Panc1 (cell line): ENCODE measurements at regions not wholly inside any gene's neighbourhood (a gene's known extent, or its start where the extent isn't known, plus 50 kb on each side); places are given as distances from the start of the nearest gene placed in this dataset.

ENCODE experiments used
- ATAC-seq: fragments of 200-7000 bp; cut with Tn5 transposase; 2 replicates; pipeline ENCODE4 v1.9.1; 2020; ENCODE audit warnings: mild to moderate bottlenecking, moderate library complexity
- BruUV-seq: library from RNA; stranded (reverse); fragments of 400-500 nt; replicated peaks from 2 replicates; lab custom pipeline; 2021; lab: Mats Ljungman, UMichigan
- CTCF ChIA-PET: fragments of 300-600 bp; sonication (Branson Sonifier 250); formaldehyde crosslinking; loops from one replicate; lab custom pipeline; 2022; ENCODE audit warnings: antibody characterized with exemption; lab: Charles Lee
- POLR2A ChIA-PET: fragments of 300-600 bp; sonication (Branson Sonifier 250); formaldehyde crosslinking; loops from one replicate; lab custom pipeline; 2022; ENCODE audit warnings: antibody characterized with exemption; lab: Charles Lee
- DNase-seq: peaks from one replicate; pipeline ENCODE4 v3.0.0-alpha.2; 2010; ENCODE audit warnings: low read depth, low spot score
- H3K27ac ChIP-seq: 2 replicates; pipeline ENCODE4 v1.5.1; 2011; ENCODE audit warnings: mild to moderate bottlenecking, low read length, inconsistent platforms
- H3K27me3 ChIP-seq: fragments of 200-500 bp; sonication (Bioruptor generic); 2 replicates; pipeline ENCODE4 v1.6.0; 2014; ENCODE audit warnings: low read length, inconsistent platforms; ENCODE audit not compliant: control insufficient read depth, insufficient read depth
- H3K36me3 ChIP-seq: fragments of 200-500 bp; sonication (Bioruptor generic); 2 replicates; pipeline ENCODE4 v1.5.1; 2014; ENCODE audit warnings: inconsistent platforms, mild to moderate bottlenecking, low read length, moderate library complexity; ENCODE audit not compliant: control insufficient read depth, insufficient read depth
- H3K4me1 ChIP-seq: 2 replicates; pipeline ENCODE4 v1.5.1; 2011; ENCODE audit warnings: inconsistent platforms, mild to moderate bottlenecking, low read length, moderate library complexity; ENCODE audit not compliant: control insufficient read depth, insufficient read depth
- H3K4me3 ChIP-seq, 2 experiments: 2 replicates each; pipeline ENCODE4 v1.5.1; 2011 to 2012; ENCODE audit warnings: low read depth in 2 of 2, low read length in 2 of 2, mild to moderate bottlenecking in 2 of 2, inconsistent platforms in 1 of 2, moderate library complexity in 1 of 2
- H3K9me3 ChIP-seq: fragments of 200-500 bp; sonication (Bioruptor generic); 2 replicates; pipeline ENCODE4 v1.5.1; 2014; ENCODE audit warnings: low read depth, mild to moderate bottlenecking, inconsistent platforms, low read length, moderate library complexity; ENCODE audit not compliant: control insufficient read depth, insufficient read depth
- CTCF ChIP-seq: fragments of 450-650 bp; IDR thresholded peaks from 2 replicates; pipeline ENCODE4 v1.5.1; 2017; ENCODE audit warnings: mild to moderate bottlenecking
- POLR2AphosphoS5 ChIP-seq: IDR thresholded peaks from 2 replicates; pipeline ENCODE4 v1.6.1; 2012; ENCODE audit warnings: mild to moderate bottlenecking, low read depth, low read length, moderate library complexity
- REST ChIP-seq, 2 experiments: IDR thresholded peaks; 2 replicates each; pipeline ENCODE4 v1.6.1; 2011 to 2012; ENCODE audit warnings: low read depth in 2 of 2, control low read depth in 1 of 2, low read length in 1 of 2, mild to moderate bottlenecking in 1 of 2, moderate library complexity in 1 of 2; ENCODE audit not compliant: insufficient read depth in 1 of 2
- SIN3A ChIP-seq: IDR thresholded peaks from 2 replicates; pipeline ENCODE4 v1.6.1; 2012; ENCODE audit warnings: low read depth, mild to moderate bottlenecking, low read length, moderate library complexity, borderline replicate concordance; ENCODE audit not compliant: insufficient read depth
- TCF7L2 ChIP-seq: IDR thresholded peaks from 2 replicates; pipeline ENCODE4 v1.6.1; 2011; ENCODE audit warnings: mild to moderate bottlenecking, low read depth, low read length, inconsistent platforms
- in situ Hi-C: cut with HindIII; loops from 2 replicates; pipeline ENCODE4 v1.10.0; 2016; ENCODE audit warnings: low sequenced_read_pairs, low pct_unique_long_range_greater_than_20kb
- intact Hi-C: fragments of 100-400 bp; cut with micrococcal nuclease; formaldehyde crosslinking; loops from one replicate; pipeline ENCODE4 v1.10.0; 2022; ENCODE audit not compliant: unreplicated experiment

- Histone ChIP-seq H3K4me1 (peaks cover 2% of the 10 kb centered on the region; the same call in 1 of the 2 replicates), H3K4me3 (no peak overlapping the region), H3K9me3 (no peaks in the 10 kb centered on the region), H3K27me3 (peaks cover 2% of the 10 kb centered on the region; the same call in 1 of the 2 replicates), H3K27ac (no peak overlapping the region), H3K36me3 (no peaks in the 10 kb centered on the region)
- in situ Hi-C loops, result no loop called here
- TF ChIP-seq TCF7L2 (no peak), SIN3A (no peak), CTCF (no peak), REST (IDR thresholded peaks at IDR 0.05; ENCODE audit: insufficient read depth in 1 of 2, low read depth in 2 of 2, low read length in 1 of 2) (no peak), POLR2AphosphoS5 (no peak)
- DNase-seq, result no peak
- ChIA-PET POLR2A (no interaction called here), CTCF (interaction anchor here (0.6 kb wide), 1 partner anchor 41 kb away, joined by 10 read pairs; no protein-coding TSS in a partner anchor)
- intact Hi-C loops, result no loop called here
- no peak for ATAC-seq
- no TSS peak for BruUV-seq
These were observed 73.5 kb upstream of the RASGRF1 start for GRCh38 chr15:79164043-79164442.

- Histone ChIP-seq H3K4me1 (no peaks in the 10 kb centered on the region), H3K27me3 (peaks cover 2% of the 10 kb centered on the region; the same call in 1 of the 2 replicates), H3K9me3 (no peaks in the 10 kb centered on the region), H3K36me3 (no peaks in the 10 kb centered on the region), H3K4me3 (no peak overlapping the region), H3K27ac (no peak overlapping the region)
- CTCF ChIA-PET, result no interaction called here
- POLR2A ChIA-PET, result no interaction called here
- no peak for TF ChIP-seq CTCF
- TF ChIP-seq TCF7L2, result no peak
- TF ChIP-seq SIN3A, result no peak
- no peak for TF ChIP-seq REST (IDR thresholded peaks at IDR 0.05; ENCODE audit: insufficient read depth in 1 of 2, low read depth in 2 of 2, low read length in 1 of 2)
- TF ChIP-seq POLR2AphosphoS5, result no peak
- intact Hi-C loops (no loop called here), in situ Hi-C loops (no loop called here)
- no peak for DNase-seq
- ATAC-seq, result no peak
- no TSS peak for BruUV-seq
These were observed 72.8 kb upstream of the RASGRF1 start for GRCh38 chr15:79163395-79163794.
